Right forelimb (tissue), 1 donor: ENCODE measurements at regions not wholly inside any gene's neighbourhood (a gene's known extent, or its start where the extent isn't known, plus 50 kb on each side); places are given as distances from the start of the nearest gene placed in this dataset.

Experiments
- DNase-seq: peaks from one replicate; pipeline ENCODE4 v3.0.0-alpha.2; 2018

DNA sequence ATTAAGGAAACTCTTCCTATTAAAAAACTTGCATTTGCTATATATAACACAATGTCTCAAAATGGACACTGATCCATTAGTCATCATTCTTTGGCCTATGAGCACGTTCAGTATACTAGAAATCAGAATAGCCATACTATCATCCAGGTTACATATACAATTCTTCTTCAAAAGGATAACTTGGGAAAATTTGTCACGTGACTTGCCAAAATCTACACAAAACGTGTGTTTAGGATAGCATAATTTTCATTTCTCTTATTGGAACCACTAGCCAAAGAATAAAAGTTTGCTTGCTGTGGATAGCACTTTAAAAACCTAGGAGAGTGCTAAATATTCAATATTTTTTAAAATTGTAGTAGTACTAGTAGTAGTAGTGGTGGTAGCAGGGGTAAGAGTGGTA is 714.3 kb upstream of the FOXG1 start:
- no peak for DNase-seq

DNA sequence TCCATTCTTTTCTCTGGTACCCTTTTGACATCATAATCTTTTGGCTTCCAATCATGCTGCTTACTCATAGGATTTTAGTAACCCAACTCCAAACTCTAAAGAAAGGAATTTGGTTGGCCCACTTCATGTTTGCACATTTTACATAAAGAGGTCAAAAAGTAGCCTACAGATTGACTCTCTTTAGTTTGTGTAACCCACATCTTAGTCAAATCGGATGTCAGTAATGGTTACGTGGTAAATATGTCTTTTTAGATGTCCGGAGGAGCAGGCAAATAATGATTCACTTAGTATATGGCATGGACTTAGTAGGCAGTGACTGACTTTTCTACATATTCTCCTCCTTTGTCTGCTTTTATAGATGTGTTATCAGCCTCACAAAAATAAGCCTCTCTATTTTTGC is 711.6 kb upstream of the FOXG1 start:
- no peak for DNase-seq

DNA sequence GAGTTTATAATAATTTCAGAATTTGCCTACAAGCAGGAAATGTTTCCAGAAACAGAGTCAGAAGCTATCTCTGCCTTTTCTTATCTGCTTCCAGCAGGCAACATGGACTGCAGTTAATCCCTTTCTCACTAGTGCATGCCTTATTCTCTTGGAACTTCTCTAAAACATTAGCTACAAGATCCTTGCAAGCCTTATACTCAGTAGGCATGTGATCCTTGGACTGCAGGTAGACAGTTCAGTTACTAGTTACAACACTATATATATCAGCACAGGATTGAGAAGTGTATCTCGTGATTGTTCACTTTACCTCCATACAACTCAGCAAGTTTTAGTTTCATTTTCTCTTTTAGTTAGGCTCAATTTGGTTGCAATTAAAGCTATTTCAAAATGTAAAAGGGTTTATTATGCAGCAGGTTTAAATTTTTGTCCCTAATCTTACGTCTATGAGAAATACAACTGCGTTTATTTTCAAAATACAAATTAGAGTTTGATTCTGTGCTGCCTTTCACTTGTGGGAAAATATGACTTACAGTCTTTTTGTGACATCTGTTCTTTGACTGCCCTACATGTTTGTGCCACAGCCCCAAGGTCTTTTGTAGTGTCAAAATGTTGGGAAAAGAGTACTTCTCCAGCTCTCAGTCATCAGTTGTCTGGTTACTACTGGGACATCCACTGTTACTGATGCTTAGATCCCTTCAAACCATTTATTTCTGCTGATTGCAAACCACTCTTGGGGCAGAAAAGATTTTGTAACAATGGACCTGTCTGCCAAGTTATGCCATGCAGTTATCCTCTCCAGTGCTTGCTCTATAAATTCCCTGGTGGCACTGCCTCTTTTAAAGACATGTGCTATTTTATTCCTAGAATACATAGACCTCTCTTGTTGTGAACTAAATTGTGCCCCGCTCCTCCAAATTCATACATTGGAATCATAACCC is 709.0 kb upstream of the FOXG1 start:
- no peak for DNase-seq

DNA sequence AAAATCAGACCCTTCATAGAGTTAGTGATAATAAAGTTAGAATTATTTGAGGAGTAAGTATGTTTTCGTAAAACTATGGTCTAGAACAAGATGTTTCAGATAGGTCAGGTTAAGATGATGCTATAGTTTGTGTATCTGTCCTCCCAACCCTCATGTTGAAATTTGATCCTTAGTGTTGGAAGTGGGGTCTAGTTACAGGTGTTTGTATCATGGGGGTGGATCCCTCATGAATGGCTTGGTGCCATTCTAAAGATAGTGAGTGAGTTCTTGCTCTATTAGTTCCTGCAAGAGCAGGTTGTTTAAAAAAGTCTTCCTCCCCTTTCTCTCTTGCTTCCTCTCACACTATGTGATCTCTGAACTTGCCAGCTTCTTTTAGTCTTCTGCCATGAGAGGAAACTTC is 707.3 kb upstream of the FOXG1 start:
- DNase-seq, result no peak

DNA sequence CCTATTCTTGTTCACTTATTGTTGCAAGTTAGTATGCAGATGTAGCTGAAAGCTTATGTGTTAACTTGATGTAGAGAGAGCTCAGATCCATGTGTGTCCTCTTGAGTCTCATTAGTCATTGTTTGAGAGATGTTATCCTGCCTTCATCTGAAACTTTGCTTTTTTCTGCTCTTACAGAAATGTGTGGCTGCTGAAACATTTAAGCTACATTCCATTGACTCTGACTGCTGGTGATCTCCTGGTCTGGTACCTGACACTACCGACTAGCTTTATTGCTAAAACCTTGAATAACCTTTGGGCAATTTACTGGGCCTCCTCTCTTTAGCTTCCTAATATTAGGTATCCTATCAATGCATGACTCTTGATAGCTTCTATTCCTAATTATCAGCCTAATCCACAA is 705.6 kb upstream of the FOXG1 start:
- DNase-seq, result no peak

DNA sequence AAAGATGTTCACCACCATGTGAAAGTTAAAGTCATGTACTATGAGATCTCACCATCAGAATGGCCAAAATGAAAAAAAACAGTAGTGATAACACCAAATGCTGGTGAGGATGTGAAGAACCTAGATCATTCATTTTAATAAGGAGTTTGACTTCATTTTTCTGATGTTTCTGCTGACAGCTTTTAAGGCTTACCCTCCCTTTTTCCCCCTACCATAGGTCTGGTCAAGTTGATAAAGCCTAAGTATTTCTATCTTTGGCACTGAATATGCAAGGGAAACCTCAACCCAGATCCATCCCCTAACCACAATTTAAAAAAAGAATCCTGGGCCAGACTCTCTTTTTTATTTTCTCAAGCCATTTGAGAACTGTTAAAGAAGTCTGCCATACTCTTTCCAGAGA is 689.6 kb upstream of the FOXG1 start:
- no peak for DNase-seq

DNA sequence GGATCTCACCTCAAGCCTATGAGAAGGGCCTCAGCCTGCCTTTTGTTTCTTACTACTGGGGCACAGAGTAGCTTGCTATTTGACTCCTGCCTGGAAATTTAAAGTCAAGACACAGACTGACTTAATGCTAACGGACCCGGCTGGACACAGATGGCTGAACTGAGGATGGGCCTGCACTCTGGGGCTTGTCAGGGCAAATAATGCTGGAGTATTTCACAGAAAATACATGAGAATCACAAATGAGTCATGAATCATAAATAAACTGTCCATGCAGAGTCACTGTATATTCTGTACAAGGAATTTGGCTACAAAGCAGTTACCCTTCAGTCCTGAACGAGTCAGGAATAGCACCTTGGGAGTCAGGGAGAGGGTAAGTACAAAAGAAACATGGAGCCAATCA is 683.2 kb upstream of the FOXG1 start:
- no peak for DNase-seq

DNA sequence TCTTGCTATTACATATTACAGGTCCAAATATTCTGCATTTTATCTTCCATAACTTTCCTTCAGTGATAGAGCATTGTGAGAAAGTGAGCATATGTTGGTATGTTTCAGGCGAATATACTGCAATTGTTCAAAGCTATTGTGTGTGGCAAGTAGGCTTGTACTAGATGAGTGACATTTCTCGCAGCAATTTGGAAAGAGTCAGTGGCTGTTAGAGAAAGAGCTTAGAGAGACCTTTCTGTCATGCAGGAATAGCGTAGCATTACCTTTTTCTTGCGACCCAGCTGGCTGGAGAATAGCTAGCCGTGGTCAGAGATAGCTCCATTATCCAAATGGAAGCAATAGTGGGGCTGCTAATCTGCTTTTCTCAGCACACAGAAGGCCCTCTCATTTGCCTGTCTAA is 678.5 kb upstream of the FOXG1 start:
- DNase-seq, result no peak

DNA sequence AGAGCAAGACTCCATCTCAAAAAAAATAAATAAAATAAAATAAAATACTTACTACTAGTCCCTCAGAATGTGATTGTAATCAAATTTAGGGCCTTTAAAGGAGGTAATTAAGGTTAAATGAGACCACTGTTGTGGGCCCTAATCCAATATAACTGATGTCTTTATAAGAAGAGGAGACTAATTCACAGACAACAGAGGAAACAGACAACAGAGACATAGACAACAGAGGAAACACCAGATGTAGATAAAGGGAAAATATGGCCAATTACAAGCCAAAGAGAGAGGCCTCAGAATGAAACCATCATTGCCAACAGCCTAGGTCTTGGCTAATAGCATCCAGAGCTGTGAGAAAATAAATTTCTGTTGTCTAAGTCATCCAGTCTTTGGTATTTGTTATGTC is 669.0 kb upstream of the FOXG1 start:
- no peak for DNase-seq

DNA sequence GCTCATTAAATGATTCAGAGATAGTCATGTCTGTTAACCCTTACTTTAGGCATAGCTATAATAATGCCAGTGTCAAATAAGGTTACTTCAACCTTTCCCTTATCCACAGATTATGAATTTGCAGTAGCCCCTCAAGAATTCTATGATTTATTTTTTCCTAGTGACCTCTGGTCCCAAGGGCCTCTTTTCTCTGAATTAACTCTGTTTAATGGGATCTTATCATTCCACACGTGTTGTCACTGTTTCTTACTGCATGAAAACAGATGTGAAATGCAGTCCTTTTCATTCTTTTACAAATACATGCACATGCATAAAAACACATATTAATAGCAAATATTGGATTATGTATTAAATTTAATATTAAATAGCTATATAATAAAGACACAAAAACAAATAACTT is 667.7 kb upstream of the FOXG1 start:
- no peak for DNase-seq

DNA sequence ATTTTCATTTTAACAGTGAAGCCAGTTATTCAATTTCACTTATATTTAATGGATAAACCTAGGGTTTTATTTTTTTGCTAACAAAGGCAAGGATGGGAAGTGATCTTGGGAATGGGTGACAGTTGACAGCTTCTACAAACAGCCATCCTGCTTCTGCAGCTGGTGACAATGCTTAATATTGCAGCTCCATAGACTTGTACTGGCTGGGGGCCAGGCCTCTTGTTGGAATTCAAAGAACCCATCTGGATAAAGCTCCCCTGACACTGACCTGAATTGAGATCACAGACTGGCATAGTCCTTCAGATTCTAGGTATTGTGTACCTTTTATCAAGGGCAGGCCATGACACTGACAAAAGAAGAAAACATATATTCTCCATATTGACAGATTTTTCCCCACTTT is 664.6 kb upstream of the FOXG1 start:
- DNase-seq, result no peak

DNA sequence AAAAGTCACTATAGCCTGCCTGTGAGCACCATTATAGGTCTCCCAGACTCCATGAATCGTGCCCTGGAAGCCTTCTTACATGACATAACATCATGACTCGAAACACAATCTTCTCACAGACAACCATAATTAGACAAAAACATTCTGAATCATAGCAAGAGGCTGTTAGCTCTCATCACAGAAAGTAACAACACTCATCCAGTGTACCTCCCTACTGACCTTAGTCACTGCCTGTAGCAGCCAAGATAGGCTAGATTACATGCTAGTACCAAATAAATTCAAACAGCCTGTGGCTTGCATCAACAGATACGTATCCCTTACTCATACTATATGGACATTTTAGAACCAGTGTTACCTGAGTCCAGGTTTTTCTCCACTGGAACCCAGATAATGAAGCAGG is 663.8 kb upstream of the FOXG1 start:
- no peak for DNase-seq

DNA sequence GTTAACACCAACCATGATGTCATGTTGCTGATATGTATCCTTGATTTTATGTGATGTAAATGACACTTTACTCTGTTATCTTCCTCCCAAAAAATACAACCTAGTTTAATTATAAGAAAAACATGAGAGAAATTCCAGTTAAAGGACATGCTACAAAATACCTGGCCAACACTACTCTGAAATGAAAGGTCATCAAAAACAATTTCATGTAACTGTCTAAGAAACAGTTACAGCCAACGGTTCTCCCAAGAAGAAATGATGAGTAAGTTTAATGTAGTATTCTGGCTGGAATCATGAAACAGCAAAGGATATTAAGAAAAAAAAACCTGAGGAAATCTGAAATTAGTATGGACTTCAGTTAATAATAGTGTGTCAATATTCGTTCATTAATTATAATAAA is 653.3 kb upstream of the FOXG1 start:
- DNase-seq, result no peak

DNA sequence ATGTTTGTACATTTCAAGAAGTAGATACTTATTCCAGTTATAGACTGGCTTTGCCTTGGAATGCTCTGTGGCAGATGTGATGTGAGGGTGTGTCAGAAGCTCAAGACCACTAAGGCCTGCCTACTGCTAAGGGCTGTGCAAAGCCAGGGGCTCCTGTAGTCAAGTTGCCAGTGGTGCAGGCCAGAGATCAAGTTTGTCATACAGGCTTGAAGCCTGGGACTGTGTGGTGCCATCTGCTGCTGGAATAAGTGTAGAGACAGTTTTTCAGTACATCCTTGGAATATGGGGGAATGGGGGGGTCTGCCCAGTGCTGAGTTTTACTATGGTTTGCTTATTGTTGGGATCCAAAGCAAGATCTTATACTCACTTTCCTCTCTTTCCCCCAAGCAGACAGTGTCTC is 649.9 kb upstream of the FOXG1 start:
- no peak for DNase-seq

DNA sequence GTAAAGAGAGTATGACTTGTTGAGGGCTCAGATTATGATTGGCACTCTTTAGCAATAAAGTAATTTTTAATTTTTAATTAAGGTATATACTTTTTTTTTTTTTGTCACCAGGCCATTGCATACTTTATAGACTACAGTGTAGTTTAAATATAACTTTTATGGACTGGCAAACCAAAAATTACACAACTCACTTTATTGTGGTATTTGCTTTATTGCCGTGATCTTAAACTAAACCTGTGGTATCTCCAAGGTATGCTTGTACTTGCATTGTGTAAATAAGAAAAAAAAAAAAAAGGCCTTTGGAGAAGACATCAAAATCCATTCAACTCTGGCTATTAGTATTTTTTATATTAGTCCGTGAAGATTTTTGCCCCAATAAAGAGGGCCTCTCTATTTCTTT is 646.7 kb upstream of the FOXG1 start:
- no peak for DNase-seq

DNA sequence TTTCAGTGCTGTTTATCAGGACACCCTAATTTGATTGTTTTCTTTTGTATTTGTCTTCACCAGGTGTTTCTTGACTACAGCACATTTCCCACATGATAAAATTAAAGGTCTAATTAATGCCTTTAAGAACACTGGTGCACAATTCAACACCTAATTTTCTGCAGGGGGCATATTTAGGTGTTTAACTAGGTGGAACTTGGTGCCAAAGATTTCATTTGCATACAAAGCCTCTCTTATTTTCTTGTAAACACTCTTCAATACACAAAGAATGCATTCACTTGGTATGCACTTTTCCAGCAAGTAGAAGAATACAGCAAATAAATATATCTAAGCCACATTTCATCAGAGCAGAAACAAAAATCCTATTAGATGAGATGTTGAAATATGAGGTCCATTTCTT is 646.2 kb upstream of the FOXG1 start:
- DNase-seq, result no peak

DNA sequence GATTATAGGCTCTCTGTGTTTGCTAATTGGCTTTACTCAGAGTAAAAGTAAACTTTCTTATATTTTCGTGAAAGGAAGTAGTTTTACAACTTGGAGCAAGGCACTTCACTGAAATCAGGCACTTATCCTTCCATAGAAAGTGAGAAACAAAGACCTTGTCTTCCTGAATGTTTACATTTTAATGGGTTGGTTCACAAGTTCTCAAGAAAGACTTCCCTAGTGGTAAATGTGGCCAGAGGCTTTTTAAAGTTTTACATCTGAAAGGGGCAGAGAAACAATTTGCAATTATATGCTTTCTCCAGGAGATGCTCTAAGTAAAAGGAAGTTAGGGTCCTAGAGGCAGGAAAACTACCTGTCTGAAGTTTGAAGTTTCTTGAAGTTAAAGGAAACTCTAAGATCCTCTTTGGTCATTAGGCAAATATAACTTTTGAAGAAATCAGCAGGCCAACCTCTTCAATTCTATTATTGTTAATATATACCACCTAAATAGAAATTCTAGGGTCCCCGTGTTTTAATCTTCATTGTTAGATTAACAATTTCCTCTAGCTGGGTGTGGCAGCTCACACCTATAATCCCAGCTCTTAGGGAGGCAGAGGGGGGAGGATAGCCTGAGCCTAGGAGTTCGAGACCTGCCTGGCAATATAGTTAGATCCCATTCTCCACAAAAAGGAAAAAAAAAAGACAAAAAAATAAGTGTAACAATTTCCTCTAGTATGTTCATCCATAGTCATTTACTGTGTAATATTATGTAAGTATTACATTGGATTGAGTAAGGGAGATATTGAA is 644.9 kb upstream of the FOXG1 start:
- DNase-seq, result no peak

DNA sequence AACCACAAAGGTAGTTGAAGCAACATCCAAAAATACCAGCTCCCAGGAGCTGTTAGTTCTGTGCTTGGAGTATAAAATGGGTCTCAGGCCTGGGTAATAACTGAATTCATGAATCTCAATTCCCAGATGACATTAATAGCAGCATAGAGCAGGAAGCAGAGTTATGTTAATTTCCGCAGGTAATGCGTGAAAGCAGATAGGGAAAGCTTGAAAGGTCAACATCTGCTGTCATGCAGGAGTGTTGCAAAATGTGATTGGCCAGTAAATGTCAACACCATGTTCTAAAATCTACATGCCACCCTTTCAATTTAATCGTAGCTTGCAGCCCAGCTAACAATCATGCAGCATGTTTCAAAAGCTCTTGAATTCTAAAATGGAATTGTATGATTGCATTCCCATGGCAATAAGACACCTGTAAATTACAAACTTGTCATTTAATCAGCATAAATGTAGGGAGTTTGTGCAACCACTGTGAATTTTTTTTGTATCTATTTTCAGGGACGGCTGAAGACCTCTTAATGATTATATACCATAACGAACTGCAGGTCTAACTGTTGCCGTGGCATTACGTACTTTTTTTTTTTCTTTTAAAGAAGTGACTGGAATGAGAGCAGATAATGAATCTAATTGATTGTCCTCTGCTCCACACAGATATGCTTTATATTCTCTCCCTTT is 635.8 kb upstream of the FOXG1 start:
- DNase-seq, result no peak

DNA sequence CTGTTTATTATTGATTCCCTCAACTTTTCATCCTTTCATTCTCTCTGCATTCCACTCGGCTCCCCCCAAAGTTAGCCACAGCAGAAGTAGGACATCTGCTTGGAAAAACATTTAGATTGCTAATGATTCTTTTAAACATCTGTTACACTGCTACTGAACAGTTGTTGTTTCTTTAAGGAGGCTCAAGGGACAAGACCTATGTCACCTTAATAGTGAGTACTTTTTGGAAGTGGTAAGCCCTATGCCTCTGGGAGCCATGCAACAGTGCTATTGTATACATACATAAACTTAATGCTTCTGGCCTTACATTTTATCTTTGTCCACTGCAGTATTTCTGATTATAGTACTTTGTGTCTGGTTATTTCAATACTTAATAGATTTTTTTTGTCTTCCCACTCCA is 628.2 kb upstream of the FOXG1 start:
- no peak for DNase-seq

DNA sequence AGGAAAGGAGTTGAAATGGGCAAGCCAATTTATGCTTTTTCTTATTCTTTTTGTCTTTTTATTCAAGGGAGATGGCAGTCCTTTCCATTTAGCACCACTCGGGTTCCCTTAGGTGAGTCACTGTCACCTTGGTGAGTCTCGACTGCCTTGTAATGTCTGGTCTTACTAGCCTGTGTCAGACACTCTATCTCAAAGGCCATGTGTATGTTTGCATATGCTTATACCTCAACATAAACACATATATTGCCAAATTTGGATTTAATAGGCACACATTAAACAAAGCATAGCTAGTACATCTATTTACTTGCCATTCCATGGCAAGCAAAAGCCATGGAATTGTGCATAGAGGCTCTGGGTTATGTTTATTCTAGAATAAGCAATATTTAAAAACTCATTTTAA is 624.9 kb upstream of the FOXG1 start:
- DNase-seq, result no peak

DNA sequence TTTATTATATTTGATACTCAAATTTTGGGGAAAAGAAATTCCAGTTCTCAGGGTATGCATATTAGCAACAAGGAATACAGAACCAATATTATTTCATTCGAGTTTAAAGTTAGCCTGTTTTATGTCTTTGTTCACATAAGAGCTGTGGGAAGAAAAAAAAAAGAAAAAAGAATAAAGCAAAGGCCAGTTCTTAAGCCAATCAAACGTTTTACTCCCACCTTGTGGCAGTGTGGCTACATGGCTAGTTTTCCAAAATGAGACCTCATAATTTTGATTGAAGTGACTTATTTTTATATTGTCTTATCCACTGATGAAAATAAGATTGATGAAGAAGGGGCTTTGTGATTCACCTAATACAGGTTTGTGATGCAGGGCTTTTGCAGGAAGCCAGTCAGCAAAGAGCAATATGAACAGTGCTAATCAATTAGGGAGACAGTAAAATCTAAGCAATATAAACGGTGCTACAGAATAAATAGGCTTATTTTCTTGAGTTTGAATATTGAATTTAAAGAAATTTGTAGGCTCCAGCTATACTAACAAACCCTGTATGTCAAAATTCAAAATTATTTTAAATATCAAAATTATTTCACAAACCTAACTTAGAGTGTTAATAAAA is 624.1 kb upstream of the FOXG1 start:
- no peak for DNase-seq

DNA sequence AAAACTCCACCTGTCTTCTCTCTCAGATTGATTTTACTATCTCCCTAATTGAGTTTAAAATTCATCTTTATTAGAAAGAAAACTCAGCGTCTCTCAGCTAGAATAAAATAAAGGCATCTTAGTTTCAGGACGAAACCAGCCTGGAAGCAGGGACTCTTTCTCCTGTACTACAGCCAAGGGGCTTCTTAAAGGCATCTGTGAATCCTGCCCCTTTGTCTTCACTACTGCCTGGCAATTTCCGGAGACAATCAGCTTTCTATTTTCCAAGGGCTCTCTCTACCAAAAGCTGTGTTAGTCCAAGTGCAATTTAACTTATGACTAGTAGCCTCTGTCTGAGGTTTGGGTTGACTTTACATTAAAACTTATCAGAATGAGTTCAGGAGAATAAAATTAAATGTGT is 623.3 kb upstream of the FOXG1 start:
- no peak for DNase-seq

DNA sequence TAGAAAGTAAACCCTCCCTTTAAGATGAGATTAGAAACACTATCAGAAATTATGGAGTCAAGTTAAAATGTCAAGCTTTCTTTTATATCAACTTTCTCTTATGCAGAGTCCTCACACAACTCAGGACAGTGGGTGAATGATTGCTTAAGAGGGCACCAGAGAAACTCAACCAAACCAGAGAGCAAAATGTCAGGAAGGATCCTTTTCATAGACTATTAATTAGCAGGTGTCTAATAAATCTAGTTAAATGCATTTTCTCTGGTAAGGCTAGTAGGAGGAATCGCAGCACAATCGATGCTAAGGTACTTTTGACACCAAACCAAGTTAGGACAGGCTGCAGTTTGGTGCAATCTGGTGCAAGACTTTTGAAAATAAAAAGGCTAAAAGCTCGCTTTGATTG is 614.7 kb upstream of the FOXG1 start:
- no peak for DNase-seq
